ENCODE measurements at regions not wholly inside any gene's neighbourhood (a gene's known extent, or its start where the extent isn't known, plus 50 kb on each side); places are given as distances from the start of the nearest gene placed in this dataset.
"Not testable (repeated sequence)": the region's sequence is repeated elsewhere in the genome, so short reads cannot be mapped to it uniquely, and the experiment has no call there.

DNA sequence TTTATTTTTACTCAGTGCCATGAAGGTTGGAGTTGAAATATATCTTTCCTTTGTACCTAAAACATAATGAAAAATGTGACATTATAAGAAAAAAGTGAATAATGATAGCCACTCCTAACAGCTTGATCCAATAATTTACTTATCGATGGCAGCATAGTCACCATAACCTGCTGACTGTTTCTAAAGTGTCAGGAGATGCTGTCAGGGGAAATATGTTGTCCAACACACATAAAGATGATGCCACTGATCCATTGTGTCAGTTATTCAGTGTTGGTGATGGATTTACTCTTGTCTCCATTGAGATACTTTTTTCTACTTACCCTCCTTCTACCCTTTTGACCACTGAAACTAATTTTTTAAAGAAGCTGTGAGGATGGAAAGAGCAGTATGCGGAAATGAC is 1006.9 kb upstream of the TMEFF2 start:
- Mint-ChIP-seq H3K9me3 (peaks cover 0 to 4% (median 0%) of the 10 kb centered on the region in 7 donors), H3K27ac (no peak overlapping the region), H3K27me3 (no peaks in the 10 kb centered on the region), H3K4me1 (no peaks in the 10 kb centered on the region), H3K4me3 (no peak overlapping the region), H3K36me3 (no peaks in the 10 kb centered on the region)
- DNase-seq (no peak), ATAC-seq (ENCODE audit: low read depth in 2 of 2) (no peak)

DNA sequence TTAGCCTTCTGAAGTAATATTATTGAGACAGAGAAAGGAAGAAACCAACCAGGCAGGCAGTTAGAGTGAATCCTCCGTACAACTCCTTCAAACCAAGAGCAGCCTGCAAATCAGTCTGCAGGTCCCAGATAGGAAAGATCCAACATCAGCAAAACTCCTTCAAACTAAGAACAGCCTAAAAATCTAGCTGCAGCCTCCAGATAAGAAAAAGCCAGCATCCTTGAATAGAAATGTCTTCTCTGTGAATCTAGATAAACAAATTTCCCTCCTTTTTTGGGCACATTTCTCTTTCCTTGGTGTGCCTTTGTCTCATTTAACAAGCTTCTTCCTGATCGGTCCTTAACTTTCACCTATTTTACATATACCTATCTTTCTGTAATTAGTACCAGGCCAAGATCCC is 1004.6 kb upstream of the TMEFF2 start:
- Mint-ChIP-seq H3K4me3 (no peak overlapping the region), H3K27me3 (no peaks in the 10 kb centered on the region), H3K27ac (no peak overlapping the region), H3K9me3 (peaks cover 0 to 6% (median 1%) of the 10 kb centered on the region in 7 donors), H3K4me1 (no peaks in the 10 kb centered on the region), H3K36me3 (no peaks in the 10 kb centered on the region)
- ATAC-seq (ENCODE audit: low read depth in 2 of 2), result no peak
- no peak for DNase-seq

DNA sequence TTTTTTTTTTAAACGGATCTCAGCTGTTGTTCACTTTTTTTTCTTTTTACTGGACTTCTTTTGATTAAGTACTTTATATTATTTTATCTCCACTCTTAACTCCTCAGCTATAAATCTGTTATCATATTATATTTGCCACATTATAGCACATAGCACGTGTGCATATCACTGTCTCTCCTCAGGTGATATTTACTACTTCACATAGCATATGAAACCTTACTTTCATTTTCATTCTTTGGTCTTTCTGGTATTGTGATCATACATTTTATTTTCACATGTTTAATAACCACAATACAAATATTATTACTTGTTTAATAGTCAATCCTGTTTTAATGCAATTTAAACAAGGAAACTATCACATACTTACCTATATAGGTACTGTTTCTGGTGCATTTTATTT is 993.1 kb upstream of the TMEFF2 start:
- no peaks in the 10 kb centered on the region for H3K36me3 Mint-ChIP-seq
- no peaks in the 10 kb centered on the region for H3K9me3 Mint-ChIP-seq
- peak overlapping the region in 2 of 6 donors; percentile 8 to 54 for H3K27ac Mint-ChIP-seq
- DNase-seq (no peak), ATAC-seq (ENCODE audit: low read depth in 2 of 2) (peak in 1 of 2 donors; percentile 30)
- H3K4me3 Mint-ChIP-seq, result peak overlapping the region; percentile 9 to 74 (median 56)
- no peaks in the 10 kb centered on the region for H3K27me3 Mint-ChIP-seq
- H3K4me1 Mint-ChIP-seq, result peaks cover 0 to 10% (median 7%) of the 10 kb centered on the region in 3 donors

DNA sequence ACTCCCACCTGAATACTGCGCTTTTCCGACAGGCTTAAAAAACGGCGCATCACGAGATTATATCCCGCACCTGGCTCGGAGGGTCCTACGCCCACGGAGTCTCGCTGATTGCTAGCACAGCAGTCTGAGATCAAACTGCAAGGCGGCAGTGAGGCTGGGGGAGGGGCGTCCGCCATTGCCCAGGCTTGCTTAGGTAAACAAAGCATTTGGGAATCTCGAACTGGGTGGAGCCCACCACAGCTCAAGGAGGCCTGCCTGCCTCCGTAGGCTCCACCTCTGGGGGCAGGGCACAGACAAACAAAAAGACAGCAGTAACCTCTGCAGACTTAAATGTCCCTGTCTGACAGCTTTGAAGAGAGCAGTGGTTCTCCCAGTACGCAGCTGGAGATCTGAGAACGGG is 976.2 kb upstream of the TMEFF2 start:
- not testable (repeated sequence) for H3K4me1 Mint-ChIP-seq; H3K27ac Mint-ChIP-seq; H3K36me3 Mint-ChIP-seq; H3K9me3 Mint-ChIP-seq; H3K27me3 Mint-ChIP-seq; ATAC-seq (ENCODE audit: low read depth in 2 of 2); DNase-seq
- H3K4me3 Mint-ChIP-seq, result peak overlapping the region in 1 of 8 donors; percentile 58

DNA sequence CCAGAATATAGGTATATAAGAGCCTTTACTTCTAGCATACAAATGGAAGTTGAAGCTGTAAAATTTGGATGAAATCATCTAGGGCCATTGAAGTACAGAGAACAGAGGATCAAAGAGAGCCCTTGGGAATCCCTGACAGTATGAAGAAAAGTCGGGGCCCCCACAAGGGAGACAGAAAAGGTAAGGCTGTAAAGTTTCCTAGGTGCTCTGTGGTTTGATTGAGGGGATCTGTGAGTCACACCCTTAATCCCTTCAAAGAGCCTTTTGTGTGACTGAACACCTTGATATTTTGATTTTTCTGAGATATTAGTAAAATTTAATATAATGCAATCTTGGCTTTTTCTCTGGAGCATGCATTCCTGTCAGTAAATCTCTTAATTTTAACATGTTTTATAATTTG is 961.7 kb upstream of the TMEFF2 start:
- peaks cover 0 to 3% (median 0%) of the 10 kb centered on the region in 7 donors for H3K9me3 Mint-ChIP-seq
- no peak overlapping the region for H3K4me3 Mint-ChIP-seq
- DNase-seq (no peak), ATAC-seq (ENCODE audit: low read depth in 2 of 2) (no peak)
- H3K4me1 Mint-ChIP-seq, result no peaks in the 10 kb centered on the region
- H3K27ac Mint-ChIP-seq, result no peak overlapping the region
- H3K27me3 Mint-ChIP-seq, result no peaks in the 10 kb centered on the region
- H3K36me3 Mint-ChIP-seq, result no peaks in the 10 kb centered on the region

DNA sequence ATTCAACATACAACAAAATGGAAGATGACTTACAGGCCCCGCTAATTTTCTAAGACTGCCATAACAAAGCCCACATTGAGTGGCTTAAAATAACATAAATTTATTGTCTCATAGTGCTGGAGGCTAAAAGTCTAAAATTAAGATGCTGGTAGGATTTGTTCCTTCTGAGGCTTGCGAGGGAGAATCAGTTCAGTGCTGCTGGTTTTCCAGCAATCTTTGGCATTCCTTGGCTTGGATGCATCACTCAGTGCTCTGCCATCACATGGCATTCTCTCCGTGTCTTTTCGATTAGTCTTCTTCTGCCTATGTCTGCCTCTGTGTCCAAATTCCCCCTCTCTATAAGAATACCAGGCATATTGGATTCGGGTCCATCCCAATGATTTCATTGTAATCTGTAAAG is 959.3 kb upstream of the TMEFF2 start:
- no peaks in the 10 kb centered on the region for H3K4me1 Mint-ChIP-seq
- H3K27me3 Mint-ChIP-seq, result no peaks in the 10 kb centered on the region
- DNase-seq (no peak), ATAC-seq (ENCODE audit: low read depth in 2 of 2) (no peak)
- H3K4me3 Mint-ChIP-seq, result no peak overlapping the region
- no peaks in the 10 kb centered on the region for H3K36me3 Mint-ChIP-seq
- H3K27ac Mint-ChIP-seq, result no peak overlapping the region
- no peaks in the 10 kb centered on the region for H3K9me3 Mint-ChIP-seq

DNA sequence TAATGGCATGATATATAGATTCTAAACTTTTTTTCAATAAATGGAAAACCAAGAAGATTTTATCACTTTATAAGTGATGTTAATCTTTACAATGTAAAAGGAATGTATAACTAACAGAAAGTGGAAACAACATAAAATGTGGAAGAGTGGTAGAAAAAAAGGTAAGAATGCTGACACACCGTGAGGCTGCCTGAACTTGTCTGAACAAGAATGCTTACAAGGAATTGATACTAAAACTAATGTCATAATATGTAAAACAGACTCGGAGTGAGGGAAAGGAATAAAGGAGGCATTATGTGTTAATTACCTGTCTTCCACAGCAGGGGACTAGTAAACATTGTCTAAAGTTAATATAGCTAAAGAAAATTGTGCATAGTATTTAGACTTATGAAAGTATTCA is 958.8 kb upstream of the TMEFF2 start:
- no peaks in the 10 kb centered on the region for H3K9me3 Mint-ChIP-seq
- no peak overlapping the region for H3K27ac Mint-ChIP-seq
- DNase-seq (no peak), ATAC-seq (ENCODE audit: low read depth in 2 of 2) (no peak)
- H3K4me3 Mint-ChIP-seq, result no peak overlapping the region
- no peaks in the 10 kb centered on the region for H3K4me1 Mint-ChIP-seq
- H3K36me3 Mint-ChIP-seq, result no peaks in the 10 kb centered on the region
- H3K27me3 Mint-ChIP-seq, result no peaks in the 10 kb centered on the region

DNA sequence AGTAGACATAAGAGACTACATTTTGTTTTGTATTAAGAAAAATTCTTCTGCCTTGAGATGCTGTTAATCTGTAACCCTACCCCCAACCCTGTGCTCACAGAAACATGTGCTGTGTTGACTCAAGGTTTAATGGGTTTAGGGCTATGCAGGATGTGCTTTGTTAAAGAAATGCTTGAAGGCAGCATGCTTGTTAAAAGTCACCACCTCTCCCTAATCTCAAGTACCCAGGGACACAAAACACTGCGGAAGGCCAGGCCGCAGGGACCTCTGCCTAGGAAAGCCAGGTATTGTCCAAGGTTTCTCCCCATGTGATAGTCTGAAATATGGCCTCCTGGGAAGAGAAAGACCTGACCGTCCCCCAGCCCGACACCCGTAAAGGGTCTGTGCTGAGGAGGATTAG is 947.7 kb upstream of the TMEFF2 start:
- H3K27ac Mint-ChIP-seq; H3K9me3 Mint-ChIP-seq; H3K36me3 Mint-ChIP-seq; DNase-seq; ATAC-seq (ENCODE audit: low read depth in 2 of 2); H3K27me3 Mint-ChIP-seq; H3K4me1 Mint-ChIP-seq; H3K4me3 Mint-ChIP-seq: not testable (repeated sequence)

DNA sequence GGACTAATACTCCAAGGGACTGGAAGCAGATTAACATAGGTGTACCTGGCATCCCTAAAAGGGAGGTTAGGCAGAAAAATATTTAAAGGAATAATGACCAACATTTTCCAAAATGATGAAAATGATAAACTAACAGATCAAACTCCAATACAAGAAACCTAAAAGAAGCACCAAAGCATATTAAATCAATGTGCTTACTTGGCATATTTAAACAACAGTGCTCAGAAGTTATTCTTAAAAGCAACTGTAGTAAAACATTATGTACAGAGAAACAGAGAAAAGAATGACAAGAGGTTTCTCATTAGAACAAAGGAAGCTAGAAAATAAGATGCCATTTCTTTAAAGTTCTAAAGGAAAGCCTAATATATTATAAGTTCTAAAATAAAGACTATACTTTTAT is 947.3 kb upstream of the TMEFF2 start:
- DNase-seq (no peak), ATAC-seq (ENCODE audit: low read depth in 2 of 2) (no peak)
- Mint-ChIP-seq H3K36me3 (no peaks in the 10 kb centered on the region), H3K9me3 (peaks cover 0 to 8% (median 6%) of the 10 kb centered on the region in 7 donors), H3K4me1 (peaks cover 3 to 7% (median 6%) of the 10 kb centered on the region in 3 donors), H3K4me3 (no peak overlapping the region), H3K27me3 (no peaks in the 10 kb centered on the region), H3K27ac (no peak overlapping the region)

DNA sequence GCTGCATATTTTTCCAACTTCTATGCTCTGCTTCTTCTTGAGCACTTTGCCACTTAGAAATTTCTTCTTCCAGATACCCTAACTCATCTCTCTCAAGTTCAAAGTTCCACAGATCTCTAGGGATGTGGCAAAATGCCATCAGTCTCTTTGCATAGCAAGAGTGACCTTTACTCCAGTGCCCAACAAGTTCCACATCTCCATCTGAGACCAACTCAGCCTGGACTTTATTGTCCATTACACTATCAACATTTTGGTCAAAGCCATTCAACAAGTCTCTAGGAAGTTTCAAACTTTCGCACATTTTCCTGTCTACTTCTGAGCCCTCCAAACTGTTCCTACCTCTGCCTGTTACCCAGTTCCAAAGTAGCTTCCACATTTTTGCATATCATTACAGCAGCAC is 946.2 kb upstream of the TMEFF2 start:
- H3K9me3 Mint-ChIP-seq; DNase-seq; H3K27me3 Mint-ChIP-seq; H3K4me1 Mint-ChIP-seq; ATAC-seq (ENCODE audit: low read depth in 2 of 2); H3K27ac Mint-ChIP-seq; H3K36me3 Mint-ChIP-seq; H3K4me3 Mint-ChIP-seq: not testable (repeated sequence)

DNA sequence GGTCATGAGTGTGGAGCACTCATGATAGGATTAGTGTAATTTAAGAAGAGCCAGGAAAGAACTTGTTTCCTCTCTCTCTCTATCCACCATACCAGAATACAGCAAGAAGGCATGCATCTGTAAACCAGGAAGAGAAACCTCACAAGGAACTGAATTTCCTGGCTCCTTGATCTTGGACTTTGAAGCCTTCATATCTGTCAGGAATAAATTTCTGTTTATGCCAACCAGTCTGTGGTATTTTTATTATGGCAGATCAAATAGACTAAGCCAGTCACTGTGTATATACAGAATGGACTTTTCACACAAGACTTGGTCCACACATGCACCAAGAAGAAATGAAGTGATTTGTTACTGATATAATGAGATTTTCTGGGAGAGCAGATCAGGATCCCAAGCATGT is 930.1 kb upstream of the TMEFF2 start:
- no peaks in the 10 kb centered on the region for H3K27me3 Mint-ChIP-seq
- no peaks in the 10 kb centered on the region for H3K9me3 Mint-ChIP-seq
- no peaks in the 10 kb centered on the region for H3K36me3 Mint-ChIP-seq
- no peak overlapping the region for H3K4me3 Mint-ChIP-seq
- DNase-seq, result no peak
- no peak for ATAC-seq (ENCODE audit: low read depth in 2 of 2)
- no peak overlapping the region for H3K27ac Mint-ChIP-seq
- H3K4me1 Mint-ChIP-seq, result peaks cover 0 to 4% (median 0%) of the 10 kb centered on the region in 3 donors

DNA sequence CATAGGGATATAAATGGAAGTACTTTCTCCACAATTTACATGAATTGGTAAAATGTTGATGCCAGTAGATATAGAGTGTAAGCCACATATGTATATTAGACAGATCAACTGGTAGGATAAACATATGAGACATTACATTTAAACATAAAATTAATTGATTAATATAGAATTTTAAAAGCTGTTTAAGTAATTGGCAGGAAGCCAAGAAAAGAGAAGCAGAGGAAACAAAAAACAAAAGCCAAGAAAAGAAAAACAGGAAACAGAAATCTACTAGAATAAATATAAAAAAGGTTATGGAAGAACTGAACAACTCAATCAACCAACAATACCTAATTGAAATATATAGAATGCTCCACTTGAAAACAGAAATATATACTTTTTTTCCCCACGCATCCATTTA is 920.1 kb upstream of the TMEFF2 start:
- Mint-ChIP-seq H3K4me1 (no peaks in the 10 kb centered on the region), H3K9me3 (no peaks in the 10 kb centered on the region), H3K27ac (no peak overlapping the region), H3K27me3 (no peaks in the 10 kb centered on the region), H3K36me3 (no peaks in the 10 kb centered on the region), H3K4me3 (no peak overlapping the region)
- ATAC-seq (ENCODE audit: low read depth in 2 of 2) (no peak), DNase-seq (no peak)

DNA sequence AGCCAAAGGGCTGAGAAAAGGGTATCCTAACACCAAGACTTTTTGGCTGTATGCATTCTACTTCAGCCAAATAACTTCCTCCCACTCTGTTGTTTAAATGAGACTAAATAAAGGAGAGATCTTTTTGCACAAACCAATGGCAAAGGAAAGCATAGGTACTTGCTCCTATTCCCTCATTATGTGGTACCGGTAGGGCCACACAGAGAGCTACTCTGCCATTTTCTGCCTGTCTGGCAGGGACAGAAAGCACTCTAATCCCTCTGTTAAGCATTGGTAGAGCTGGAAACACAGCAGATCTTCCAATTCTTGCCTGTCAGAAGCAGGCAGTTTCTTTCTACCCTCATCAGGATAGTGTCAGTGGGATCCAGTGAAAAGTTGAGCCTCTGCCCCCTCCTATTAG is 918.3 kb upstream of the TMEFF2 start:
- no peak for DNase-seq
- Mint-ChIP-seq H3K4me1 (no peaks in the 10 kb centered on the region), H3K4me3 (no peak overlapping the region), H3K27me3 (no peaks in the 10 kb centered on the region), H3K9me3 (no peaks in the 10 kb centered on the region), H3K27ac (peak overlapping the region in 1 of 6 donors; percentile 25), H3K36me3 (no peaks in the 10 kb centered on the region)
- ATAC-seq (ENCODE audit: low read depth in 2 of 2), result no peak

DNA sequence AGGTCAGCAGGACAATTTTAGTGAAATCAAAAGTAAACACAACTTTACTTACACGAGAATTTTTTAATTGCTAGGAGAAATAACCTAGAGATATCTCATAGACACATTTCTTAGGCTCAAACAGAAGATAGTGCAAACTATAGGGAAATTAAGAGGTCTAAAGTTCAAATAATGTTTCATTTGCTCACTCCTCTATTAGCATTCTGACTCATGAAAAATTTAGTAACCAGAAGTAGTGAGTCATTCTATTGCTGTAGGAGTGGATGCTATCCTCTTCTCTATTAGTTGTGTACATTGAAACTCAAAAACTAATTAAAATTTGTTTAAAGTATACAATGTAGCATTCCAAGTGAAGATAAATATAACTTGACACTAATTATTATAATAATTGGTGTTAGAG is 908.3 kb upstream of the TMEFF2 start:
- no peak overlapping the region for H3K27ac Mint-ChIP-seq
- ATAC-seq (ENCODE audit: low read depth in 2 of 2) (no peak), DNase-seq (no peak)
- H3K27me3 Mint-ChIP-seq, result no peaks in the 10 kb centered on the region
- no peak overlapping the region for H3K4me3 Mint-ChIP-seq
- H3K36me3 Mint-ChIP-seq, result no peaks in the 10 kb centered on the region
- no peaks in the 10 kb centered on the region for H3K4me1 Mint-ChIP-seq
- no peaks in the 10 kb centered on the region for H3K9me3 Mint-ChIP-seq

DNA sequence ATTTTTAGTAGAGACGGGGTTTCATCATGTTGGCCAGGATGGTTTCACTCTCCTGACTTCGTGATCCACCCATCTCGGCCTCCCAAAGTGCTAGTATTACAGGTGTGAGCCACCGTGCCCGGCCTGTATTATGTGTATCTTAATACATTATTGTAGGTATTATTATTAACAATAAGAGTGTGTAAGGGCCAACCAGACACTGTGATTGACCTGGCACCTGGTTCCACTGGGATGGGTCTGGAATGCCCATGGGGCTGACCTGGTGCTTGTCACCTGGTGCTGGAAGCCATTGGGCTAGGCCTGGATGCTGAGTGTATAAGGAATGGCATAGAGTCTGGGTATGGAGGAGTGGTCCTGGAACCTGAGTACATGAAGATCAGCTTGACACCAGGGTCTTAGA is 906.9 kb upstream of the TMEFF2 start:
- H3K27ac Mint-ChIP-seq, result peak overlapping the region in 1 of 6 donors; percentile 33
- ATAC-seq (ENCODE audit: low read depth in 2 of 2) (no peak), DNase-seq (no peak)
- no peak overlapping the region for H3K4me3 Mint-ChIP-seq
- no peaks in the 10 kb centered on the region for H3K36me3 Mint-ChIP-seq
- no peaks in the 10 kb centered on the region for H3K27me3 Mint-ChIP-seq
- no peaks in the 10 kb centered on the region for H3K9me3 Mint-ChIP-seq
- no peaks in the 10 kb centered on the region for H3K4me1 Mint-ChIP-seq
